ENCODE measurements at regions not wholly inside any gene's neighbourhood (a gene's known extent, or its start where the extent isn't known, plus 50 kb on each side); places are given as distances from the start of the nearest gene placed in this dataset.

DNA sequence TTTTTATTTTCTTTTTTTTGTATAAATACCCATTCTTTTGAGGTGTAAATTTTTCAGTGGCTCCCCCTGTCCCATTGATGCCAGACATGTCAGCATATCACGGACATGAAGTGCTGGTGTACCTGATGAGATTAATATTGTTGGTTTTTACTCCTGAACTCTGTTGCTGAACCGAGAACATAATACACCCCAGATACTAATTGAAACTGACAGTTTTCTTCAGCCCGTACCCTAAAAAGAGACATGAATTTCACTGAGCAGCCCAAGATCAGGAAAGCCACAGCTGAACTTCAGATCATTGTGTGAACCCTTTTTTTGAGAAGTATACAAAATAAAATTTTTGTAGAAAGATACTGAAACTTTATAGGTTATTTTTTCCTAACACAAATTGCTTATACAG lies 75.7 kb downstream of the PRDM9 start:
- TF ChIP-seq RARB (CRISPR knock-in tag; IDR thresholded peaks at IDR 0.05) (no peak), SMC3 (IDR thresholded peaks at IDR 0.05) (no peak), HOXA7 (CRISPR knock-in tag; IDR thresholded peaks at IDR 0.05) (no peak), HOXB13 (CRISPR knock-in tag; IDR thresholded peaks at IDR 0.05; ENCODE audit: low read depth) (no peak)
- TF ChIP-seq, protein P1, sequence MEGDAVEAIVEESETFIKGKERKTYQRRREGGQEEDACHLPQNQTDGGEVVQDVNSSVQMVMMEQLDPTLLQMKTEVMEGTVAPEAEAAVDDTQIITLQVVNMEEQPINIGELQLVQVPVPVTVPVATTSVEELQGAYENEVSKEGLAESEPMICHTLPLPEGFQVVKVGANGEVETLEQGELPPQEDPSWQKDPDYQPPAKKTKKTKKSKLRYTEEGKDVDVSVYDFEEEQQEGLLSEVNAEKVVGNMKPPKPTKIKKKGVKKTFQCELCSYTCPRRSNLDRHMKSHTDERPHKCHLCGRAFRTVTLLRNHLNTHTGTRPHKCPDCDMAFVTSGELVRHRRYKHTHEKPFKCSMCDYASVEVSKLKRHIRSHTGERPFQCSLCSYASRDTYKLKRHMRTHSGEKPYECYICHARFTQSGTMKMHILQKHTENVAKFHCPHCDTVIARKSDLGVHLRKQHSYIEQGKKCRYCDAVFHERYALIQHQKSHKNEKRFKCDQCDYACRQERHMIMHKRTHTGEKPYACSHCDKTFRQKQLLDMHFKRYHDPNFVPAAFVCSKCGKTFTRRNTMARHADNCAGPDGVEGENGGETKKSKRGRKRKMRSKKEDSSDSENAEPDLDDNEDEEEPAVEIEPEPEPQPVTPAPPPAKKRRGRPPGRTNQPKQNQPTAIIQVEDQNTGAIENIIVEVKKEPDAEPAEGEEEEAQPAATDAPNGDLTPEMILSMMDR (IDR thresholded peaks at IDR 0.05), result no peak
- TF ChIP-seq, protein P2, sequence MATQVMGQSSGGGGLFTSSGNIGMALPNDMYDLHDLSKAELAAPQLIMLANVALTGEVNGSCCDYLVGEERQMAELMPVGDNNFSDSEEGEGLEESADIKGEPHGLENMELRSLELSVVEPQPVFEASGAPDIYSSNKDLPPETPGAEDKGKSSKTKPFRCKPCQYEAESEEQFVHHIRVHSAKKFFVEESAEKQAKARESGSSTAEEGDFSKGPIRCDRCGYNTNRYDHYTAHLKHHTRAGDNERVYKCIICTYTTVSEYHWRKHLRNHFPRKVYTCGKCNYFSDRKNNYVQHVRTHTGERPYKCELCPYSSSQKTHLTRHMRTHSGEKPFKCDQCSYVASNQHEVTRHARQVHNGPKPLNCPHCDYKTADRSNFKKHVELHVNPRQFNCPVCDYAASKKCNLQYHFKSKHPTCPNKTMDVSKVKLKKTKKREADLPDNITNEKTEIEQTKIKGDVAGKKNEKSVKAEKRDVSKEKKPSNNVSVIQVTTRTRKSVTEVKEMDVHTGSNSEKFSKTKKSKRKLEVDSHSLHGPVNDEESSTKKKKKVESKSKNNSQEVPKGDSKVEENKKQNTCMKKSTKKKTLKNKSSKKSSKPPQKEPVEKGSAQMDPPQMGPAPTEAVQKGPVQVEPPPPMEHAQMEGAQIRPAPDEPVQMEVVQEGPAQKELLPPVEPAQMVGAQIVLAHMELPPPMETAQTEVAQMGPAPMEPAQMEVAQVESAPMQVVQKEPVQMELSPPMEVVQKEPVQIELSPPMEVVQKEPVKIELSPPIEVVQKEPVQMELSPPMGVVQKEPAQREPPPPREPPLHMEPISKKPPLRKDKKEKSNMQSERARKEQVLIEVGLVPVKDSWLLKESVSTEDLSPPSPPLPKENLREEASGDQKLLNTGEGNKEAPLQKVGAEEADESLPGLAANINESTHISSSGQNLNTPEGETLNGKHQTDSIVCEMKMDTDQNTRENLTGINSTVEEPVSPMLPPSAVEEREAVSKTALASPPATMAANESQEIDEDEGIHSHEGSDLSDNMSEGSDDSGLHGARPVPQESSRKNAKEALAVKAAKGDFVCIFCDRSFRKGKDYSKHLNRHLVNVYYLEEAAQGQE (IDR thresholded peaks at IDR 0.05), result no peak
